ENCODE measurements at regions not wholly inside any gene's neighbourhood (a gene's known extent, or its start where the extent isn't known, plus 50 kb on each side); places are given as distances from the start of the nearest gene placed in this dataset.

DNA sequence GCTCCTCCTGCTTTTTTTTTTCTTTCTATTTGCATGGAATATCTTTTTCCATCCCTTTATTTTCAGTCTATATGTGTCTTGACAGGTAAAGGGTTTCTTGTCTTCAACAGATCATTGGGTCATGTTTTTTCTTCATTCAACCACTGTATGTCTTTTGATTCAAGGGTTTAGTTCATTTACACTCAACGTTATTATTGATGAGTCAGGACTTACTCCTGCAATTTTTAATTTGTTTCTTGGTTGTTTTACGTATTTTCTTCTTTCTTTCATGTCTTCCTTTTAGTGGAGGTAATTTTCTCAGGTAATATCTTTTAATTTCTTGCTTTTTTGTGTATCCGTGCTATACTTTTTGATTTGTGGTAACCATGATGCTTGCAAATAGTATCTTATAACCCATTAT is 429.1 kb upstream of the HTR1E start:
- TF ChIP-seq, protein P1, sequence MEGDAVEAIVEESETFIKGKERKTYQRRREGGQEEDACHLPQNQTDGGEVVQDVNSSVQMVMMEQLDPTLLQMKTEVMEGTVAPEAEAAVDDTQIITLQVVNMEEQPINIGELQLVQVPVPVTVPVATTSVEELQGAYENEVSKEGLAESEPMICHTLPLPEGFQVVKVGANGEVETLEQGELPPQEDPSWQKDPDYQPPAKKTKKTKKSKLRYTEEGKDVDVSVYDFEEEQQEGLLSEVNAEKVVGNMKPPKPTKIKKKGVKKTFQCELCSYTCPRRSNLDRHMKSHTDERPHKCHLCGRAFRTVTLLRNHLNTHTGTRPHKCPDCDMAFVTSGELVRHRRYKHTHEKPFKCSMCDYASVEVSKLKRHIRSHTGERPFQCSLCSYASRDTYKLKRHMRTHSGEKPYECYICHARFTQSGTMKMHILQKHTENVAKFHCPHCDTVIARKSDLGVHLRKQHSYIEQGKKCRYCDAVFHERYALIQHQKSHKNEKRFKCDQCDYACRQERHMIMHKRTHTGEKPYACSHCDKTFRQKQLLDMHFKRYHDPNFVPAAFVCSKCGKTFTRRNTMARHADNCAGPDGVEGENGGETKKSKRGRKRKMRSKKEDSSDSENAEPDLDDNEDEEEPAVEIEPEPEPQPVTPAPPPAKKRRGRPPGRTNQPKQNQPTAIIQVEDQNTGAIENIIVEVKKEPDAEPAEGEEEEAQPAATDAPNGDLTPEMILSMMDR (IDR thresholded peaks at IDR 0.05; ENCODE audit: borderline replicate concordance, extremely low read depth, low read length, poor library complexity, severe bottlenecking): no peak
- no peak for TF ChIP-seq EZH2 (IDR thresholded peaks at IDR 0.05; ENCODE audit: borderline replicate concordance, low read depth, low read length, severe bottlenecking)
